ENCODE measurements at regions not wholly inside any gene's neighbourhood (a gene's known extent, or its start where the extent isn't known, plus 50 kb on each side); places are given as distances from the start of the nearest gene placed in this dataset.

- no peak for DNase-seq
These were observed 232.5 kb downstream of the BCL11B start for GRCh38 chr14:99039331-99040041.

- no peak for DNase-seq
These were observed 231.9 kb downstream of the BCL11B start for GRCh38 chr14:99040052-99040451.

- DNase-seq: no peak
These were observed 231.3 kb downstream of the BCL11B start for GRCh38 chr14:99040711-99041110.

- DNase-seq: no peak
These were observed 230.7 kb downstream of the BCL11B start for GRCh38 chr14:99041141-99041819.

GRCh38 chr14:99041820-99042174, 230.2 kb downstream of the BCL11B start:
- no peak for DNase-seq

- no peak for DNase-seq
These were observed 229.4 kb downstream of the BCL11B start for GRCh38 chr14:99042381-99043266.

GRCh38 chr14:99043267-99043615, 228.8 kb downstream of the BCL11B start:
- DNase-seq: no peak

- no peak for DNase-seq
These were observed 228.2 kb downstream of the BCL11B start for GRCh38 chr14:99043756-99044155.

- DNase-seq: no peak
These were observed 224.5 kb downstream of the BCL11B start for GRCh38 chr14:99047441-99048031.

- no peak for DNase-seq
These were observed 221.7 kb downstream of the BCL11B start for GRCh38 chr14:99050309-99050708.

- DNase-seq: no peak
These were observed 219.5 kb downstream of the BCL11B start for GRCh38 chr14:99052467-99052866.

- no peak for DNase-seq
These were observed 217.0 kb downstream of the BCL11B start for GRCh38 chr14:99055019-99055418.

- no peak for DNase-seq
These were observed 216.2 kb downstream of the BCL11B start for GRCh38 chr14:99055816-99056215.

- DNase-seq: no peak
These were observed 214.4 kb downstream of the BCL11B start for GRCh38 chr14:99057576-99058083.

GRCh38 chr14:99058542-99058941, 213.5 kb downstream of the BCL11B start:
- no peak for DNase-seq

GRCh38 chr14:99062216-99062615, 209.8 kb downstream of the BCL11B start:
- DNase-seq: no peak

- DNase-seq: no peak
These were observed 209.1 kb downstream of the BCL11B start for GRCh38 chr14:99062772-99063418.

GRCh38 chr14:99063620-99064225, 208.3 kb downstream of the BCL11B start:
- DNase-seq: no peak

GRCh38 chr14:99064262-99064954, 207.6 kb downstream of the BCL11B start:
- no peak for DNase-seq

- no peak for DNase-seq
These were observed 206.4 kb downstream of the BCL11B start for GRCh38 chr14:99065551-99065950.

GRCh38 chr14:99066378-99066777, 205.6 kb downstream of the BCL11B start:
- no peak for DNase-seq
